H1 (cell line): ENCODE measurements at regions not wholly inside any gene's neighbourhood (a gene's known extent, or its start where the extent isn't known, plus 50 kb on each side); places are given as distances from the start of the nearest gene placed in this dataset.

Source experiments
- CTCF ChIA-PET: fragments of 300-600 bp; sonication (Branson Sonifier 250); formaldehyde crosslinking; loops from one replicate; lab custom pipeline; 2021; ENCODE audit not compliant: partially characterized antibody; lab: Charles Lee
- POLR2A ChIA-PET: fragments of 300-600 bp; sonication (Branson Sonifier 250); formaldehyde crosslinking; loops from one replicate; lab custom pipeline; 2021; ENCODE audit warnings: inconsistent platforms; ENCODE audit not compliant: partially characterized antibody; lab: Charles Lee
- DNase-seq, 2 experiments: peaks; one replicate each; pipeline versions ENCODE4 v3.0.0 to v3.0.0-alpha.2; 2010 to 2022; ENCODE audit warnings: low spot score in 2 of 2, low read depth in 1 of 2, mixed read lengths in 1 of 2
- FAIRE-seq: peaks from 2 replicates; lab custom pipeline; 2011; peaks lifted over from hg19 to GRCh38; lab: Jason Lieb, UNC
- H2AFZ ChIP-seq: 2 replicates; pipeline ENCODE4 v1.8.1; 2012; ENCODE audit warnings: low read length, inconsistent platforms
- H2AK5ac ChIP-seq: 2 replicates; pipeline ENCODE4 v1.6.1; 2013; ENCODE audit warnings: low read depth, low read length
- H2BK120ac ChIP-seq: replicated peaks from 2 replicates; pipeline ENCODE3; 2013; ENCODE audit warnings: low read depth, low read length, inconsistent platforms
- H2BK12ac ChIP-seq: 2 replicates; pipeline ENCODE4 v1.6.1; 2013; ENCODE audit warnings: low read depth, low read length
- H2BK15ac ChIP-seq: 2 replicates; pipeline ENCODE4 v1.6.1; 2013; ENCODE audit warnings: low read length
- H2BK20ac ChIP-seq: 2 replicates; pipeline ENCODE4 v1.6.1; 2013; ENCODE audit warnings: low read length
- H2BK5ac ChIP-seq: 2 replicates; pipeline ENCODE4 v1.6.1; 2013; ENCODE audit warnings: low read depth, low read length
- H3K14ac ChIP-seq: 2 replicates; pipeline ENCODE4 v1.6.1; 2013; ENCODE audit warnings: inconsistent platforms; ENCODE audit not compliant: insufficient read length
- H3K18ac ChIP-seq: 2 replicates; pipeline ENCODE4 v1.6.1; 2013; ENCODE audit warnings: low read length; ENCODE audit errors: extremely low read depth
- H3K23ac ChIP-seq: 2 replicates; pipeline ENCODE4 v1.6.1; 2013; ENCODE audit warnings: inconsistent platforms; ENCODE audit not compliant: insufficient read length
- H3K23me2 ChIP-seq: 2 replicates; pipeline ENCODE4 v1.6.1; 2013; ENCODE audit warnings: low read depth, low read length
- H3K27ac ChIP-seq: 2 replicates; pipeline ENCODE4 v1.6.1; 2011; ENCODE audit warnings: low read depth, low read length, inconsistent platforms
- H3K27me3 ChIP-seq, 4 experiments: replicated peaks in 1 of 4; 1 replicate in 1 of 4; 2 replicates in 3 of 4; pipeline versions ENCODE4 v1.6.1 to v1.8.1; 2011 to 2013; ENCODE audit warnings: low read length in 3 of 4, mild to moderate bottlenecking in 3 of 4, inconsistent platforms in 2 of 4, mixed read lengths in 2 of 4, moderate library complexity in 1 of 4; ENCODE audit not compliant: control insufficient read depth in 3 of 4, insufficient read depth in 3 of 4; ENCODE audit errors: extremely low read depth in 1 of 4
- H3K36me3 ChIP-seq, 4 experiments: 2 replicates each; pipeline versions ENCODE4 v1.6.1 to v1.8.1; 2011 to 2013; ENCODE audit warnings: mild to moderate bottlenecking in 4 of 4, low read length in 3 of 4, moderate library complexity in 2 of 4, control low read depth in 1 of 4, inconsistent platforms in 1 of 4; ENCODE audit not compliant: insufficient read depth in 4 of 4, control insufficient read depth in 2 of 4
- H3K4ac ChIP-seq: replicated peaks from 2 replicates; pipeline ENCODE3; 2013; ENCODE audit warnings: low read length, low read depth, mixed read lengths, inconsistent platforms; ENCODE audit not compliant: insufficient read length
- H3K4me1 ChIP-seq, 4 experiments: replicated peaks in 1 of 4; 1 replicate in 1 of 4; 2 replicates in 3 of 4; pipeline versions ENCODE4 v1.6.1 to v1.8.1; 2011 to 2013; ENCODE audit warnings: low read length in 3 of 4, inconsistent platforms in 2 of 4, mixed read lengths in 1 of 4; ENCODE audit not compliant: insufficient read depth in 4 of 4, control insufficient read depth in 3 of 4
- H3K4me2 ChIP-seq, 2 experiments: 2 replicates each; pipeline versions ENCODE4 v1.6.1 to v1.8.1; 2011 to 2013; ENCODE audit warnings: low read depth in 2 of 2, low read length in 2 of 2, control low read depth in 1 of 2, inconsistent platforms in 1 of 2, mild to moderate bottlenecking in 1 of 2; ENCODE audit not compliant: insufficient read depth in 1 of 2
- H3K4me3 ChIP-seq, 4 experiments: fragments of 200-600, 300-600 bp in 1 of 4; sonication (generic), shearing (Covaris generic), sonication (Bioruptor Twin) in 1 of 4; 2 replicates each; pipeline versions ENCODE4 v1.5.1 to v1.8.1; 2011 to 2016; ENCODE audit warnings: low read length in 4 of 4, low read depth in 3 of 4, control low read depth in 2 of 4, inconsistent platforms in 2 of 4, mild to moderate bottlenecking in 2 of 4, mixed read lengths in 1 of 4, moderate library complexity in 1 of 4; ENCODE audit not compliant: insufficient read depth in 2 of 4; ENCODE audit errors: extremely low read depth in 1 of 4
- H3K56ac ChIP-seq: replicated peaks from 2 replicates; pipeline ENCODE3; 2013; ENCODE audit warnings: low read depth, mild to moderate bottlenecking, mixed read lengths, low read length, inconsistent platforms; ENCODE audit not compliant: insufficient read length
- H3K79me1 ChIP-seq: 2 replicates; pipeline ENCODE4 v1.6.1; 2013; ENCODE audit warnings: low read depth, low read length, control low read depth
- H3K79me2 ChIP-seq, 2 experiments: 2 replicates each; pipeline versions ENCODE4 v1.6.1 to v1.8.1; 2012 to 2013; ENCODE audit warnings: low read length in 2 of 2, mild to moderate bottlenecking in 2 of 2, inconsistent platforms in 1 of 2; ENCODE audit not compliant: insufficient read depth in 2 of 2, control insufficient read depth in 1 of 2
- H3K9ac ChIP-seq, 4 experiments: replicated peaks in 1 of 4; 1 replicate in 1 of 4; 2 replicates in 3 of 4; pipeline versions ENCODE4 v1.6.1 to v1.8.1; 2011 to 2013; ENCODE audit warnings: low read depth in 3 of 4, low read length in 3 of 4, control low read depth in 2 of 4, mild to moderate bottlenecking in 2 of 4, moderate library complexity in 2 of 4, inconsistent platforms in 1 of 4; ENCODE audit errors: extremely low read depth in 1 of 4
- H3K9me3 ChIP-seq, 2 experiments: 2 replicates each; pipeline versions ENCODE4 v1.6.1 to v1.8.1; 2012 to 2013; ENCODE audit warnings: mild to moderate bottlenecking in 2 of 2, moderate library complexity in 2 of 2, control low read depth in 1 of 2, inconsistent platforms in 1 of 2, low read depth in 1 of 2, low read length in 1 of 2, mixed read lengths in 1 of 2; ENCODE audit not compliant: insufficient read depth in 2 of 2
- H4K20me1 ChIP-seq, 2 experiments: replicated peaks in 1 of 2; 2 replicates each; pipeline versions ENCODE3 to v1.8.1; 2011 to 2013; ENCODE audit warnings: inconsistent platforms in 2 of 2, low read length in 2 of 2, mild to moderate bottlenecking in 1 of 2; ENCODE audit not compliant: insufficient read depth in 2 of 2, control insufficient read depth in 1 of 2
- H4K5ac ChIP-seq: 2 replicates; pipeline ENCODE4 v1.6.1; 2013; ENCODE audit warnings: low read length, low read depth, mixed read lengths, inconsistent platforms; ENCODE audit not compliant: insufficient read length
- H4K8ac ChIP-seq: 2 replicates; pipeline ENCODE4 v1.8.0; 2013; ENCODE audit warnings: mild to moderate bottlenecking, moderate library complexity, low read length, inconsistent platforms; ENCODE audit not compliant: insufficient read depth; ENCODE audit errors: extremely low read depth
- H4K91ac ChIP-seq: replicated peaks from 2 replicates; pipeline ENCODE3; 2013; ENCODE audit warnings: low read length, mixed read lengths, inconsistent platforms; ENCODE audit not compliant: insufficient read length
- EP300 ChIP-seq, 2 experiments: IDR thresholded peaks; 1 replicate in 1 of 2; 2 replicates in 1 of 2; pipeline ENCODE4 v1.6.1; 2011 to 2012; ENCODE audit warnings: low read depth in 2 of 2, low read length in 2 of 2, mild to moderate bottlenecking in 2 of 2, borderline replicate concordance in 1 of 2, inconsistent platforms in 1 of 2, moderate library complexity in 1 of 2
- KDM1A ChIP-seq: fragments of 200-600, 300-600 bp; sonication (generic); IDR thresholded peaks from 2 replicates; pipeline ENCODE4 v1.7.1; 2016; ENCODE audit warnings: mild to moderate bottlenecking, low read length, borderline replicate concordance
- POU5F1 ChIP-seq: IDR thresholded peaks from 2 replicates; pipeline ENCODE4 v1.6.1; 2011; ENCODE audit warnings: low read depth, mild to moderate bottlenecking, low read length, moderate library complexity
- SIN3A ChIP-seq, 2 experiments: IDR thresholded peaks in 1 of 2; conservative IDR thresholded peaks in 1 of 2; 2 replicates each; pipeline ENCODE4 v1.6.1; 2011 to 2012; ENCODE audit warnings: low read length in 2 of 2, improper control_type of control experiment in 1 of 2, low read depth in 1 of 2, mild to moderate bottlenecking in 1 of 2
- SP2 ChIP-seq: IDR thresholded peaks from 2 replicates; pipeline ENCODE4 v1.6.1; 2012; ENCODE audit warnings: mild to moderate bottlenecking, low read length, inconsistent platforms
- SP4 ChIP-seq: IDR thresholded peaks from 2 replicates; pipeline ENCODE4 v1.6.1; 2012; ENCODE audit warnings: low read length, inconsistent platforms
- WGBS, 2 experiments: shearing (Covaris generic) in 1 of 2; methylation state at CpG; one replicate each; pipeline versions ENCODE4 v1.1.6 to v1.1.7; 2013 to 2015; ENCODE audit warnings: low lambda C conversion rate in 2 of 2, mixed read lengths in 2 of 2, inconsistent platforms in 1 of 2, low coverage in 1 of 2, missing lambda C conversion rate in 1 of 2; ENCODE audit not compliant: insufficient replicate concordance in 2 of 2, insufficient coverage in 1 of 2, insufficient read length in 1 of 2; ENCODE audit errors: extremely low coverage in 1 of 2, missing lambda C conversion rate in 1 of 2; 5-methylcytosine and 5-hydroxymethylcytosine counted together
- TF ChIP-seq, protein P1 (sequence below): IDR thresholded peaks from 2 replicates; pipeline ENCODE4 v1.6.1; 2012; ENCODE audit warnings: low read length, inconsistent platforms
- TF ChIP-seq, protein P2 (sequence below): IDR thresholded peaks from 2 replicates; pipeline ENCODE4 v1.6.1; 2011; ENCODE audit warnings: low read depth, mild to moderate bottlenecking, low read length; ENCODE audit not compliant: insufficient read depth

DNA sequence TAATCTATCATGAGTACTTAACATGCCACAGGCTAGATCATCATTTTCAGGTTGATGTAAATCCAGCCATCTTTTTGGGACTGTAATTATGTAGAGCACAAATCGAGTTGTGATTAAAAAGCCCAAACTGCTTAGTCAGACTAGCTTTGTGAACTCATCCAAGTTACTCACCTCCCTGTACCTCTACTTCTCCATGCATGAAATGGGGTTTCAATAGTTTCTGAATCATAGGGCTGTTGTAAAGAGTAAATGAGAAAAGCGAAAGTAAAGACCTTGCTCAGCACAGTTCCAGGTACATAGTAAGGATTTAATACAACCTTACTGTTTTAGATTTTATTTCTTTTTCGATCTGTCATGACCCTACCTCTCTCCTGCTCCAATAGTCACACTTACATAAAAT lies 85.6 kb upstream of the GAP43 start:
- Histone ChIP-seq H2AK5ac (no peak overlapping the region), H3K56ac (no peak overlapping the region), H3K27ac (no peak overlapping the region), H2BK12ac (no peak overlapping the region), H3K14ac (no peak overlapping the region), H3K23ac (no peak overlapping the region), H3K4me2 (no peak overlapping the region), H2BK120ac (no peak overlapping the region), H3K36me3 (no peaks in the 10 kb centered on the region), H3K4me3 (no peak overlapping the region), H2BK15ac (no peak overlapping the region), H3K4me1 (no peaks in the 10 kb centered on the region), H4K5ac (no peak overlapping the region), H3K79me1 (no peaks in the 10 kb centered on the region), H2BK20ac (no peak overlapping the region), H3K9ac (no peak overlapping the region), H3K9me3 (no peaks in the 10 kb centered on the region), H3K4ac (no peak overlapping the region), H4K91ac (no peak overlapping the region), H3K23me2 (no peaks in the 10 kb centered on the region), H4K8ac (no peak overlapping the region), H3K27me3 (no peaks in the 10 kb centered on the region), H2BK5ac (no peak overlapping the region), H2AFZ (no peak overlapping the region), H3K79me2 (no peaks in the 10 kb centered on the region), H4K20me1 (no peaks in the 10 kb centered on the region), H3K18ac (no peak overlapping the region)
- TF ChIP-seq SIN3A (conservative IDR thresholded peaks at IDR 0.05 in 1 of 2, IDR thresholded peaks at IDR 0.05 in 1 of 2; ENCODE audit: low read depth in 1 of 2, low read length in 2 of 2) = no peak
- TF ChIP-seq, protein P1, sequence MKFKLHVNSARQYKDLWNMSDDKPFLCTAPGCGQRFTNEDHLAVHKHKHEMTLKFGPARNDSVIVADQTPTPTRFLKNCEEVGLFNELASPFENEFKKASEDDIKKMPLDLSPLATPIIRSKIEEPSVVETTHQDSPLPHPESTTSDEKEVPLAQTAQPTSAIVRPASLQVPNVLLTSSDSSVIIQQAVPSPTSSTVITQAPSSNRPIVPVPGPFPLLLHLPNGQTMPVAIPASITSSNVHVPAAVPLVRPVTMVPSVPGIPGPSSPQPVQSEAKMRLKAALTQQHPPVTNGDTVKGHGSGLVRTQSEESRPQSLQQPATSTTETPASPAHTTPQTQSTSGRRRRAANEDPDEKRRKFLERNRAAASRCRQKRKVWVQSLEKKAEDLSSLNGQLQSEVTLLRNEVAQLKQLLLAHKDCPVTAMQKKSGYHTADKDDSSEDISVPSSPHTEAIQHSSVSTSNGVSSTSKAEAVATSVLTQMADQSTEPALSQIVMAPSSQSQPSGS = no peak
- no peak for TF ChIP-seq EP300 (IDR thresholded peaks at IDR 0.05; ENCODE audit: borderline replicate concordance in 1 of 2, low read depth in 2 of 2, low read length in 2 of 2)
- no peak for TF ChIP-seq SP4
- TF ChIP-seq SP2 = no peak
- TF ChIP-seq POU5F1 = no peak
- no peak for TF ChIP-seq KDM1A
- TF ChIP-seq, protein P2, sequence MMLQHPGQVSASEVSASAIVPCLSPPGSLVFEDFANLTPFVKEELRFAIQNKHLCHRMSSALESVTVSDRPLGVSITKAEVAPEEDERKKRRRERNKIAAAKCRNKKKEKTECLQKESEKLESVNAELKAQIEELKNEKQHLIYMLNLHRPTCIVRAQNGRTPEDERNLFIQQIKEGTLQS = no peak
- POLR2A ChIA-PET = no interaction called here
- 92% methylated on average over 3 of the region's 3 CpGs; no CpG with 5 or more reads in 1 of the 2 experiments for WGBS, 2 experiments
- DNase-seq (no peak), FAIRE-seq (no peak)
- CTCF ChIA-PET = interaction anchor here (0.7 kb wide), 1 partner anchor 24 kb away, joined by 3 read pairs; no protein-coding TSS in a partner anchor
